ENCODE measurements at regions not wholly inside any gene's neighbourhood (a gene's known extent, or its start where the extent isn't known, plus 50 kb on each side); places are given as distances from the start of the nearest gene placed in this dataset.
"Not testable (repeated sequence)": the region's sequence is repeated elsewhere in the genome, so short reads cannot be mapped to it uniquely, and the experiment has no call there.

DNA sequence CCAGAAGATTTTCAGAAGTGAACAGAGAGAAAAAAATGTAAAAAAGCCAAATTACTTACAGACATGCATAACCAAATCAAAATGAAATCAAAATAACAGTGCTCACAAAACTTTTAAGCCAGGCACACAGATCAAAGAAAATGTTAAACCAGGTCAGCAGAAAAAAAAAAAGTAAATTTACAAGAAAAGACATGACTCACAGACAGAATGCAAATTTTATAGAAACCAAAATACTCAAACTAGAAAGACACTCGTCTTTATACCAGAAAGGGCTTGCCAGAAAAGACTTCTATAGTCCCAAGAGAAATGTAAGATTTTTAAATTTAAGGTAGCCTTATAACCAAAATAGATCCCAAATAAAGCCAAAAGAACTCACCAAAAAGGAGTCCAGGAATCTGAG lies 86.5 kb upstream of the COG2 start:
- DNase-seq = no peak

DNA sequence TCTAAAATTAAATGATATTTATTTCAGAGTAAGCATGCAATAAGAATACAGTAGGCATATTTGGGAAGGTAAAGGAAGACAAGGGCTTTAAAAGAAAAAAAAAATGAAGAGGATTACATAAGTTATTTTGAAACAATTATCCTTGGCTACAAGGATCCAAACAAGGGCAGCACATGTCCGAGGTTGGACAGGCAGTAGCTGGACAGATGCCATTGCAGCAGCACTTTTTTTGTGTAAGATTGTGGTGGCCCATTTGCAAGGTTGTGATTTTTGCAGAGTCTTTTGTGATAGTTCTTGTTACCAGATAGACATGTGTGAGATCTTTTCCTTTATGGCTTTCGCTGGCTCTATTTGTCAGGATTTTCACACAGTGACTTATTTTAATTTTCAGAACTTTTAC lies 89.4 kb upstream of the COG2 start:
- no peak for DNase-seq

DNA sequence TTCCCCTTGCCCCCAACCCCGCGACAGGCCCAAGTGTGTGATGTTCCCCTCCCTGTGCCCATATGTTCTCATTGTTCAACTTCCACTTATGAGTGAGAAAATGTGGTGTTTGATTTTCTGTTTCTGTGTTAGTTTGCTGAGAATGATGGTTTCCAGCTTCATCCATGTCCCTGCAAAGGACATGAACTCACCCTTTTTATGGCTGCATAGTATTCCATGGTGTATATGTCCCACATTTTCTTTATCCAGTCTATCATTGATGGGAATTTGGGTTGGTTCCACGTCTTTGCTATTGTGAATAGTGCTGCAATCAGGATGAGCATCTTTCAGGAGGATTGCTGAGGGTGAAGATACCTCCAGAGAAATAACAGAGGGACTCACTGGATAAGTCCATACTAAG lies 91.3 kb upstream of the COG2 start:
- not testable (repeated sequence) for DNase-seq

DNA sequence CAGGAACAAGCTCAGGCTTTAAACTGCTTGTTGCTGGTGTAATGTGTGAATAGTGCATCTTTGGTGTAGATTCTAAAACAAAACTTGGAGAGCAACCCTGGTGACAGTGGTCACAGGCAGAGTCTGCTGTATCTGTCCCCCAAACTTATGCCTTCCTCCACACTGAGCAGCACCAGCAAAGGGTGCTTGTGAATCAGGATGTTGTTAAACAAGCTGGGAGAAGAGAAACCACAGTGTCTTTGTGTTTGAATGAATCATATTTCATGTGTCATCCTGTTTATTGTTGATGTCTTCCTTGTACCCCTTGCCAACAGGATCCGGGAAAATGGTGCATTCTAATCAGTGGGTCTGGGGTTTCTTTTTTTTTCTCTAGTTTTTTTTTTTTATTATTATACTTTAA lies 91.9 kb upstream of the COG2 start:
- DNase-seq = no peak

DNA sequence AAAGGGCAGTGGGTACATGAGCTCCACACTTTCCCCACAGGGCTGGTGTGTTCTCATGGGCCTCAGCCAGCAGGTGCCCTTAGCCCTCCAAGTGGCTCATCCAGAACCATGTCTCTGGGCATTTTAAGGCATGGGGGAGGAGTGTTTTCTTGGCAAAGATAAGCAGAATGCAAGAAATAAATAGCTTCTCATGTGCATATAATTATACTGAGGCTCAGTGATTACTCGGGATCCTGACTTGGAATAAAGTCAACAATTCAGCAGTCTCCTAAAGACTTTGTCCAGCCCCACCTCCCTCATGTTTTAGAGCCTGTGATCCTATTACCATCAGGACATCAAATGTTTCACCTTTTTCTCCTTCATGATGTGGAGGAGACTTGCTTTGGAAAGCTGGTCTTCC lies 92.7 kb upstream of the COG2 start:
- DNase-seq = no peak

DNA sequence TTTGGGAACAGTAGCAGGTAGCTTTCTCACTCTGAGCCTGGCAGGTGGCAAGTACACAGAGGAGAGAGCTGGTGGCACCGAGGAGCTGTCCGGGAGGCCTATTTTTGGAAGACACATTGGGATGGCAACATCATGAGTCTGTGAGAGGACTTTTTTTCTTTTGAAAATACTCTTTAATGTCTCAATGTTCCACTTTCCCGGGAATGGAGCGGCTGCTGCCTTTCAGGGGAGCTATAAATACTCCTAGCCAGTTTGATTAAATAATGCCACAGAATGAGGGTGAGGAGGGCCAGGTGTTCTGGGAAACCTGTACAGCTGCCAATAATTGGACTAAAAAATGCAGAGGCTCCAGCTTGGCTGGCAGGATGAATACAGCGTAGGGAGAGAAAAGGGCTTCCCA lies 93.3 kb upstream of the COG2 start:
- peak; percentile 47 for DNase-seq

DNA sequence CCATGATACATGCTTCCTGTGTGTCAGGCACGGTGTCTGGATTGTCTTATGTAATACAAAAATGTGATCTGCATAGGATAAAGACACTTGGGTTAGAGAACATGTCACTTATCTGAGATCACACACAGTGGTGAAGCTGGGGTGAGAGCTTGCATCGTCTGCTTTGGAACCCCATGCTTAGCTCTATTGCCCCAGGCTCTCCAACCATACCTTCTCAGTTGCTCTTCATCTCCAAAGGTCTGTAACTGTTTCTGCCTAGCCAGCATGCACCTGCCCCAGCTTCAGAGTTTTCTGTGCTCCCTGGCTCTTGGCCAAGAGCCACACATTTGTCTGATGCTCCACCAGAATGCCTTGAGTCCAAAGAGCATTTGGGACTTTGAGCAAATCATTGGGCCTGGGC lies 93.9 kb upstream of the COG2 start:
- DNase-seq = peak; percentile 54

DNA sequence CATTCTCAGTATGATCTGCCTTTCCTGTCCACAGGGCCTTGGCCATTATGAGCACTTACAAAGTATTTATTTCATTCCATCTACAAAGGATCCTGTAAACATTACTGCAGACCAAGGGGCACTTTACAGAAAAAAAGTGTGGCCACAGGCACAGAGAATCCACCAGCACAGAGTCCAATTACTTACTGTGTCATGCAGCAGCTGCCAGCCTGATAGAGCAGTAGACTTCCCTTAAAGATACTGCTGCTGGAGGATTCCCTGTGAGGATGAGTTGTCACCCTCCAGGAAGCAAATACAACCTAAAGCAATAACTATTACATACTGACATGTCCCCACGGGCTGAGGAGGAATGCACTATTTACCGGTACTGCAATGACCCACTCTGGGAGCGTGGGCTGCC lies 97.1 kb upstream of the COG2 start:
- DNase-seq = no peak

DNA sequence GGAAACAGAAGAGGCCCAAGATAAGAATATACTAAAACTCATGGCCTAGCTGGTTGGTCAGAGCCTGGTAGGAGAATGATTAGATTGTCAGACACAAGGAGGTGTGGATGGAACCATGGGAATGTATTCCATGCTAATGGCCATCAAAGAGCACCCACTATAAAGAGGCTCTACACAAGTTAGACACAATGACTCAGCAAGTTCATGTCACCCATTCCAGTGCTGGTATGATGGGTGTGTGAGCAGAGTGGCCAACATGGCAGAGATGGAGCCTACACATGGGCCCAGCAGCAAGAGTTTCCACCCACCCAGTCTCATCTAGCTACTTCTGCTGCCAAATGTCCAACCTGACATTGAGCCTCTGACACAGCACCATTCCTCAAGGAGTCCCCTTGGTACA lies 97.5 kb upstream of the COG2 start:
- no peak for DNase-seq

DNA sequence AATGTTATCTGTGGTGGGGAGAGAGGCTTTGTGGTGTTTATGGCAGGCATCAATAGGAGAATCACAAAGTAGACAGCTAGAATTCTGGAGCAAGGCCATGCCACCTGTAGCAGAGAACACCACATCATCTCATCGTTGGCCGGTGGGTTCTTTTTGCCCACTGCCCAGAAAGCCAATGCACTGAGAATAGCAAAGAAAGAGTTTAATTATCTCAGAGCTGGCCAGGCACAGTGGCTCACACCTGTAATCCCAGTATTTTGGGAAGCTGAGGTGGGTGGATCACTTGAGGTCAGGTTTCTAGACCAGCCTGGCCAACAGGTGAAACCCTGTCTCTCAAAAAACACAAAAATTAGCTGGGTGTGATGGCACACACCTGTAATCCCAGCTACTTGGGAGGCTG lies 99.2 kb upstream of the COG2 start:
- no peak for DNase-seq

DNA sequence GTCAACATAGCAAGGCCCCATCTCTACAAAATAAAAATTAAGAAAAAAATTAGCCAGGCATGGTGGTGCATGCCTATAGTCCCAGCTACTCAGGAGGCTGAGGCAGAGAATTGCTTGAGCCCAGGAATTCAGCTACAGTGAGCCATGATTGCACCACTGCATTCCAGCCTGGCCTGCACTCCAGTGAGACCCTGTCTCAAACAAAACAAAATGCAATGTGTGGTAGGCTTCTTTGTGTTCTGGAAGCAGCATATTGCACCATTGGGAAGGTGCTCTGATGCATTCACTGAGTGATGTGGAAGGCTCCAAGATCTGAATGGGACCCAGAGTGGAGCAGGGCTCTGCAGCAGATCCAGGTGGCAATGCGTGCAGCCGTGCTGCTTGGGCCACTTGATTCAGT lies 99.6 kb upstream of the COG2 start:
- DNase-seq = no peak

DNA sequence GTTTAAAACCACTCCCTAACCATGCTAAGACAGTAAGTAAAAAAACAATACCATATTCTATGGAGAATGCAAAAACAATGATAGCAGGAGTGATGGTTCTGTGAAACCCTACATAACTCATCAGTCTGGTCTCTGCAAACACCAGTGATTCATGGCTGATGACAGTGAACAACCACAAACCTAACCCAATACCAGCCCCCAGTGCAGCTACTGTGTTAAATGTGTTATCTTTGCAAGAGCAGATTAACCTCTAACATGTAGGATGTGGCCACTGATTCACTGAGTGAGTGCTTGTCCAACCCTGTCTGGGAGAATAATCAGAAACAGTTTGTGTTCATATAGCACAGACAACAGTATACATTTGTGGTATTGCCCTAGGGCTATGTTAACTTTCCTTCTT lies 100.2 kb upstream of the COG2 start:
- no peak for DNase-seq

DNA sequence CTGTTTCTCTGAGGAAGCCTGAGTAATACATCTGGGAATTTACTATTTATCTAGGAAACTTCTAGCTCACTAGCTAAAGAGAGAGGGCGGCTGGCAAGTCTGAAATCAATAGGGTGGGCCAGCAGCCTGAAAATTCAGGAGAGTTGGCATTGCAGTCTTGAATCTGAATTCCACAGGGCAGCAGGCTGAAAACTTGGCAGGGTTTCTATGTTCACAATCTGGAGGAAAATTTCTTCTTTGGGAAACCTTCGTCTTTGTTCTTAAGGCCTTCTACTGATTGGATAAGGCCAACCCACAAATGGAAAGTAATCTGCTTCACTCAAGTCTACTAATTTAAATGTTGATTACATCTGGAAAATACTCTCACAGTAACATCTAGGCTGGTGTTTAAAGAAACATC lies 101.0 kb upstream of the COG2 start:
- DNase-seq = no peak

DNA sequence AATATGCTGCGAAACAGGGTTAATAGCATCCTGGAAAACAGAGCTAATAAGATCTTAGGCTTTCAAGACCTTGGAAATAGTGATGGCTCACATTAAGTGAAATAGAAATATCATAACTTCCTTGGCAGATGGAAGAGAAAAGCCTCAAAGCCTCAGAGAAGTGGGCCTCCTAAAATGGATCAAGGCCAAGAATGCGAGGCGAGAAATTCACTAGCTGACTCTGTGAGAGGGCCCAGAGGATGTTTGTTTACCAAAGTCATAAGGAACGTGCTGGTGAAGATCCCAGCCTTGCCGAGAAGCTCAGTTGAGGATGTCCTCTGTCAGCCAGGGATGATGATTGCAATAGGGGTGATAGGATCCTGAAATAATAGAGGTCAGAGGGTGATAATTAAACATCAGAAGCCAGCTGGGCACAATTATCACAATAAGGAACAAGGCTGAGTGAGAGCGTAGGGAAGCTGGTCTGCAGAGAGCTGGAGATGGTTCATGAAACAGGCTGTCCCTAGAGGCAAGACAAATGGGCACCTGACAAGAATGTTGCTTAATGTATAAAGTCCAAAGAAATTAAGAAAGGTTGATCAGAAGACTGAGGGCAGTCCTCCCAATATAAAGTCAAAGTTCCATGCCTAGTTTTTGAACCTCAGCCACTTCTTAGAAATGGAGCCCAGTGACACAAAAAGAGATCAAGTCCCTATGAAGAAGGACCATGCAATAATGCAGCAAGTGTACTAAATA lies 101.7 kb upstream of the COG2 start:
- no peak for DNase-seq

DNA sequence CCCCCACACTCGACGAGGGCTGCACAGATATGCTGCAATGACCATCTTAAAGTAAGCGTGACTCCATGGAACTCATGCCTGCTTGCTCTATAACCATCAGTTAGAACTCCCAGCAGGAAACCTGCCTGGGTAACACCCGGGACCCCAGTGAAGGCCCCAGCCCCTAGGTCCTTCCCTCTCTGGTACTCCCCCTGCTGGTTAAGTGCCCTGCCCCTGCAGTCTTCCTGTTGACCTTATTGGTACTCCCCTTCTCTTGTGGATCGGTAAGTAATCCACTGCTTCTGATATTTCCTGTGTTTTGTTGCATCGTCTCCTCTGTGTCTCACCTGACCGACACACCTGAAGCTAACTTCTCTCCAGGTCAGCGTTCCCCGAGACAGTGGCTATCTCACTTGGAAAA lies 104.8 kb upstream of the COG2 start:
- no peak for DNase-seq

DNA sequence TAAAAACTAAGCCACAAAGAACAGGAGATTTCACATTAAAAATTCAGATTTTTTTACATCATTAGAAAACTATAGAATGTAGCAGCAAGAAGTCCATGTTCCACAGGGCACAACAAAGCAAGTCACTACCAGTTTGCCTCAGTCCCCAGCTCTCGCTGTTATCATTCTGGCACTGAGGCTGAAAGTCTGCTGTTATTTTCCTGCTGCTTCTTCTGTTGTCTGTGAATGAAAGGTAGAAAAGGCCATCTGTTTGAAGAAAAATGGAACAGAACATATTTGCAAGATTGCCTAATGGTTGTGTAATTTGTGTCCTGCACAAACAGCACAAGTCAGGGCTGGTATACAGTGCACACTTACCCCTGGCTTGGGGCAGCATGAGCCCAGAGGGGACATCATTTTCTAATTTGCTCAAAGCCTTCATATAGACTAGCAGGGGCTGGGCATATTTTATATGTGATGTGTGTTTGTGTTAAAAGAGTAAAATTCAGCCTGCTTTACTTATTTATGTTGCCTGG lies 105.6 kb upstream of the COG2 start:
- DNase-seq = no peak

DNA sequence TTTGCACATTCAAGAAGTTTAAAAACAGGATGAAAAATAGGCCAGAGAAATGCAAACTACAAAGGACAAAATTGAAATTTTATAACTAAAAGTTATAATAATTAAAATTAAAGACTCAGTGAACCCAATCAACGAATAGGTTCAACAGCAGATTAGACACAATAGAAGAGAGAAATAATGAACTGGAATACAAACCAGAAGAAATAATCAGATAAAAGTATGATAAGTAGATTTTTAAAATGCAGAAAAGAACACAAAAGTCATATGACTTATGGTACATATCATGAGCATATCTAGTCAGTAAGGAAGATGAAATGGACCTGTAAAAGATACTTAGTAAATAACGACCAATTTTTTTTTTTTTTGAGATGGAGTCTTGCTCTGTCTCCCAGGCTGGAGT lies 108.1 kb upstream of the COG2 start:
- DNase-seq = no peak

DNA sequence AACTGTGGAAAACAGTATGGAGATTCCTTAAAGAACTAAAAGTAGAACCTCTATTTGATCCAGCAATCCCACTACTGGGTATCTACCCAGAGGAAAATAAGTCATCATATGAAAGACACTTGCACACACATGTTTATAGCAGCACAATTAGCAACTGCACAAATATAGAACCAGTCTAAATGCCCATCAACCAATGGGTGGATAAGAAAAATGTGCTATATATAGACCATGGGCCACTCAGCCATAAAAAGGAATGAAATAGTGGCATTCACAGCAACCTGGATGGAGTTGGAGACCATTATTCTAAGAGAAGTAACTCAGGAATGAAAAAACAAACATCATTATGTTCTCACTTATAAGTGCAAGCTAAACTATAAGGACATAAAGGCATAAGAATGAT lies 105.0 kb upstream of the PGBD5 start:
- DNase-seq = no peak

DNA sequence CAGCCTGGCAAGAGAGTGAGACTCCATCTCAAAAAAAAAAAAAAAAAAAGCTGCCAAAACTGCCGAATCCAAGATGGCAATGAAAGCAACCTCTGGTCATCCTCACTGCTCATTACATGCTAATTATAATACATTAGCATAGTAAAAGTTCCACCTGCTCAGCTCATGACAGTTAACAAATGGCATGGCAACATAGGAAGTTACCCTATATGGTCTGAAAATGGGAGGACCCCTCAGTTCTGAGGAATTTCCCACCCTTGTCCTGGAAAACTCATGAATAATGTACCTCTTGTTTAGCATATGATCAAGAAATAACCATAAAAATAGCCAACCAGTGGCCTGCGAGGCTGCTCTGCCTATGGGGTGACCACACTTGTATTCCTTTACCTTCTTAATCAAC lies 93.1 kb upstream of the PGBD5 start:
- no peak for DNase-seq

DNA sequence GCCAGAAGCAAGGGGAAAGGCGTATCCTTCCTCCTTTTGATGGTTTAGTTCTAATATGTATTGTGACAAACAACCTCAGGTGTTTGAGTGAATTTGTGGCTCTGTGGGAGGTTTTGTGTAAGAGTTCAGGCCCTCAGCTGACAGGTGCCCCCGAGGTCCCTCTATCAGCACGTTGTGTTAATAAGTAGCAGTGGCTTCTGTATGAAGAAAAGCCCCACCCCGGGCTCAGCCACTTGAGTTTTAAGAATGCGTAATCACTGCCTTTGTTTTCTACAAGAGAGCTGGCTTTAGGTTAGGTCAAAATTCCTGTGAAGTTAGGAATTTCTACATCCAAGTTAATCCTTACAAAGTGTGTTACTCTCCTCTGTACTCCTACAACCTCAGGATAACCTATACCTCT lies 92.4 kb upstream of the PGBD5 start:
- no peak for DNase-seq

DNA sequence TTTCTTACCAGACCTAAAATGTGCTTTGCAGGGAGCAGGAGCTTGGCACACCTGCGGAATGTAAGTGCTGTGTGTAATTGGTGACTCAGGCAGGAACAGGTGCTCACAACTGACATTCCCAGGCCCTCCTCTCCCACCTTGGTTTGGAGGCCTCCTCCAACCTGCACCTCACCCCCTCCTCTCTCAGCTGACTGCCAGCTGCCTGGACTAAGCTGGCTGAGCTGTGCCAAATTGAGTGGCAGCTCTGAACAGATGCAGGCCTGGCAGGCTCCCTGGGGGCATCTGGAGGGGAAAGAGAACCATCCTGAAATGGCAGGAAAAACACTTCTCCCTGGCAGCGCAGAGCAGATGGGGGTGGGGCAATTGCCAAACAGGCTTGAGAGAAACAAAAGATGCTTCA lies 91.7 kb upstream of the PGBD5 start:
- peak; percentile 30 for DNase-seq

DNA sequence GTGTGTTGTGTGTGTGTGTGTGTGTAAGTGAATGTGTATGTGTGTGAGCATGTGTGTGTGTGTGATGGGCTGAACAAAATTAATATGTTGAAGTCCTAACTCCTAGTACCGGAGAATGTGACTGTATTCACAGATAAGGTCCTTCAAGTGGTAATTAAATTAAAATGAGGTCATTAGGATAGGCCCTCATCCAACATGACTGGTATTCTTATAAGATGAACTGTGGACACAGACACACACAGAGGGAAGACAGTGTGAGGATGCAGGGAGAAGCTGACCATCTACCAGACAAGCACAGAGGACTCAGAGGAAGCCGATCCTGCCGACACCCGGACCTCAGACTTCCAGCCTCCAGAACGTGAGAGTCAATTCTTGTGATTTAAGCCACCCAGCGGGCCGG lies 91.2 kb upstream of the PGBD5 start:
- DNase-seq = no peak

DNA sequence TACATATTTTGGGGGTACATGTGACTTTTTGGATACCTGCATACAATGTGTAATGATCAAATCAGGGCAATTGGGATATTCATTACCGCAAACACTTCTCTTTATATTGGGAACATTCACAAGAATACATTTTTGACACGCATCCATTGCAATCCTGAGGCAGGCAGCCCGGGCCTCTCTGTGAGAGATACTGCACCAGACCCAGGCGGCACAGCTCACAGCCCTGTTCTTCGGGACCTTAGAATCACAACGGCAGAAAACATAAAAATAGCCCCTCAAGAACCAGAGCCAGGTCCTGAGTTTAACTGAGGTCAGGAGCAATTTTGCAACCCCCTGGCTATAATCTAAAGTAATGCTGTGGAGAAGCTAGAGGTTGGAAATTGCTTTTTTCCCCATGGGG lies 90.8 kb upstream of the PGBD5 start:
- no peak for DNase-seq

DNA sequence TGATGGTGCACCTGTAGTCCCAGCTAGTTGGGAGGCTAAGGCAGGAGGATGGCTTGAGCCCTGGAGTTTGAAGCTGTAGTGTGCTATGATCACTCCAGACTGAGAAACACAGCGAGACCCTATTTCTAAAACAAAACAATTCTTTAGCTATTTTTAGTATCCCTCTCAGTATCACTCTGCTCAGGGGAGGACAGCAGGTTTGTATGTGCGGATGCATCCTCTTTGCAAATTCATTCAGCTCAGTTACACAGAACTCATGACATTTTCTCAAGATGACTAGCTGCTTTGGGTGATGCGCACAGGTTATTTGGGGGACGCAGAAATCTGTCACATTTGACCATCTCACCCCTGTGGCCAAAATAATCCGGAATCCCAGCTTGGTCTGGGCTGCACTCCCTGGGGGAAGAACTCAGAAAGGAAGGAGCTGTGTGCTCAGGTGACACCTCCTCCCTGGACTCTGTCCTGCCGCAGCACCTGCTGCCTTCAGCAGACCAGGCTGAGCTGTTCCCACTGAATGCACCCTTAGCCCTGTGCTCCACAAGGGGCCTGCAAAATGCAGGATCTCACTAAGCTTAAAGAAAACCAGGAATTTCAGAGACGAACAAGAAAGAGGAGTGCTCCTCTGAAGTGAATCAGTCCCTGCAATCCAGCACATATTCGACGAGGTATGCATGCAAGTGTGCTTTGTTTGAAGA lies 89.5 kb upstream of the PGBD5 start:
- no peak for DNase-seq

DNA sequence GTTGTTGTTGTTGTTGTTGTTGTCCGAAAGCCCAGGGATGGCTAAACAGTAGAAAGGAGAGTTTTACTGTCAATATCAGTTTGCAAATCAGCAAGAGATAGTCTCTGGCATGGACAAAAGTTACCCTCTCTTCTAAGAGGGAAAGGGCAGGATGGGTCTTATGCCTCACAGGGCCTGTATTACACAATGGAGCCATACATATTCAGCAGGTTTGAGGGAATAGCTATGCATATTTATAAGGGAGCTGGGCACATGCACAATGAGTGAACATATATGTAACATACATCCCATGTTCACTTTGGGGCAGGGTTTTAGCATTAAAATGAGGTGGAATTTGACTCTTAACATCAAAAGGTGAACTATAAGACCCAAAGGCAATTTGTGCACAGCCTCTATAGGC lies 84.4 kb upstream of the PGBD5 start:
- no peak for DNase-seq
